ENCODE measurements at regions not wholly inside any gene's neighbourhood (a gene's known extent, or its start where the extent isn't known, plus 50 kb on each side); places are given as distances from the start of the nearest gene placed in this dataset.

DNA sequence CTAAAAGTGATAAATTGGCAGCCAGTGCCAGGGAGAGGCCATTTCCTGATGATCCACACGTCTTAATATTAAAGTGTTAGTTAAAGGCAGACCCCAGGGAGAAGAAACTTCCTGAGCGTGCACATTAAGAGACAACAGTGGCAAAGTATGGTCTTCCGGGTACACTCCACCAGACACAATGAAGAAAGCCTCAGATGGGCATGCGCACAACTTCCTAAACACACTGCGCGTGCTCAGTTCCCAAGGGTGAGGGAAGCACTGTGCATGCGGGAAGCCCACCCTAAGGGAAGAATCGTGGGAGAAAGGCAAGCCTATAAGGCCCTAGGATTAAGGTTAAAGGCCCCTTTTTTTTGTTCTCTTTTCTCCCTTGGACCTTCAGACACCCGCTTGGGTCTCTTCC, 140.7 kb upstream of the CDKN3 start:
- TF ChIP-seq NFIC (IDR thresholded peaks at IDR 0.05) (no peak), FOXM1 (IDR thresholded peaks at IDR 0.05; ENCODE audit: borderline replicate concordance, low read depth) (no peak), USF1 (IDR thresholded peaks at IDR 0.05) (no peak), REST (IDR thresholded peaks at IDR 0.05; ENCODE audit: low read depth) (no peak), RAD21 (IDR thresholded peaks at IDR 0.05; ENCODE audit: low read depth) (no peak), YY1 (IDR thresholded peaks at IDR 0.05; ENCODE audit: low read depth) (no peak), MAX (IDR thresholded peaks at IDR 0.05) (no peak)

Data from Ishikawa (cell line).